ENCODE measurements at regions not wholly inside any gene's neighbourhood (a gene's known extent, or its start where the extent isn't known, plus 50 kb on each side); places are given as distances from the start of the nearest gene placed in this dataset.
"Not testable (repeated sequence)": the region's sequence is repeated elsewhere in the genome, so short reads cannot be mapped to it uniquely, and the experiment has no call there.

- Mint-ChIP-seq H3K4me1 (no peaks in the 10 kb centered on the region), H3K36me3 (no peaks in the 10 kb centered on the region), H3K9me3 (peaks cover 1 to 11% (median 4%) of the 10 kb centered on the region in 7 donors), H3K27ac (no peak overlapping the region), H3K4me3 (no peak overlapping the region), H3K27me3 (no peaks in the 10 kb centered on the region)
- ATAC-seq (ENCODE audit: low read depth in 2 of 2) (no peak), DNase-seq (no peak)
- H3K27ac ChIP-seq (ENCODE audit: insufficient read depth, low read length, poor library complexity, severe bottlenecking): no peak overlapping the region
- no peaks in the 10 kb centered on the region for H3K4me1 ChIP-seq (ENCODE audit: control insufficient read depth, insufficient read depth, low read length, poor library complexity, severe bottlenecking)
- no peaks in the 10 kb centered on the region for H3K27me3 ChIP-seq (ENCODE audit: control insufficient read depth, insufficient read depth, low read length)
- H3K4me3 ChIP-seq (ENCODE audit: low read depth, low read length): no peak overlapping the region
- no peaks in the 10 kb centered on the region for H3K36me3 ChIP-seq (ENCODE audit: control insufficient read depth, insufficient read depth, low read length)
- H3K9me3 ChIP-seq (ENCODE audit: control insufficient read depth in 2 of 2, low read length in 2 of 2): peaks cover 0 to 5% of the 10 kb centered on the region in 2 experiments
Observed at GRCh38 chr18:73355121-73355520, 487.3 kb upstream of the NETO1 start.

- Mint-ChIP-seq H3K9me3 (peaks cover 0 to 5% (median 2%) of the 10 kb centered on the region in 7 donors), H3K27me3 (no peaks in the 10 kb centered on the region), H3K4me3 (no peak overlapping the region), H3K27ac (no peak overlapping the region), H3K4me1 (no peaks in the 10 kb centered on the region), H3K36me3 (no peaks in the 10 kb centered on the region)
- no peaks in the 10 kb centered on the region for H3K36me3 ChIP-seq (ENCODE audit: control insufficient read depth, insufficient read depth, low read length)
- no peaks in the 10 kb centered on the region for H3K9me3 ChIP-seq (ENCODE audit: control insufficient read depth in 2 of 2, low read length in 2 of 2)
- no peaks in the 10 kb centered on the region for H3K27me3 ChIP-seq (ENCODE audit: control insufficient read depth, insufficient read depth, low read length)
- ATAC-seq (ENCODE audit: low read depth in 2 of 2): no peak
- DNase-seq: no peak
- H3K4me1 ChIP-seq (ENCODE audit: control insufficient read depth, insufficient read depth, low read length, poor library complexity, severe bottlenecking): no peaks in the 10 kb centered on the region
- H3K4me3 ChIP-seq (ENCODE audit: low read depth, low read length): no peak overlapping the region
- no peak overlapping the region for H3K27ac ChIP-seq (ENCODE audit: insufficient read depth, low read length, poor library complexity, severe bottlenecking)
Observed at GRCh38 chr18:73352546-73352945, 484.8 kb upstream of the NETO1 start.

- H3K27ac ChIP-seq (ENCODE audit: insufficient read depth, low read length, poor library complexity, severe bottlenecking): no peak overlapping the region
- H3K4me3 ChIP-seq (ENCODE audit: low read depth, low read length): no peak overlapping the region
- Mint-ChIP-seq H3K27ac (no peak overlapping the region), H3K4me1 (peaks cover 0 to 4% (median 0%) of the 10 kb centered on the region in 4 donors), H3K36me3 (no peaks in the 10 kb centered on the region), H3K4me3 (no peak overlapping the region), H3K27me3 (no peaks in the 10 kb centered on the region), H3K9me3 (peaks cover 1 to 11% (median 6%) of the 10 kb centered on the region in 7 donors)
- no peaks in the 10 kb centered on the region for H3K36me3 ChIP-seq (ENCODE audit: control insufficient read depth, insufficient read depth, low read length)
- H3K9me3 ChIP-seq (ENCODE audit: control insufficient read depth in 2 of 2, low read length in 2 of 2): peaks cover 0 to 4% of the 10 kb centered on the region in 2 experiments
- H3K27me3 ChIP-seq (ENCODE audit: control insufficient read depth, insufficient read depth, low read length): no peaks in the 10 kb centered on the region
- no peaks in the 10 kb centered on the region for H3K4me1 ChIP-seq (ENCODE audit: control insufficient read depth, insufficient read depth, low read length, poor library complexity, severe bottlenecking)
- no peak for ATAC-seq (ENCODE audit: low read depth in 2 of 2)
- no peak for DNase-seq
Observed at GRCh38 chr18:73340135-73340977, 472.6 kb upstream of the NETO1 start.

DNA sequence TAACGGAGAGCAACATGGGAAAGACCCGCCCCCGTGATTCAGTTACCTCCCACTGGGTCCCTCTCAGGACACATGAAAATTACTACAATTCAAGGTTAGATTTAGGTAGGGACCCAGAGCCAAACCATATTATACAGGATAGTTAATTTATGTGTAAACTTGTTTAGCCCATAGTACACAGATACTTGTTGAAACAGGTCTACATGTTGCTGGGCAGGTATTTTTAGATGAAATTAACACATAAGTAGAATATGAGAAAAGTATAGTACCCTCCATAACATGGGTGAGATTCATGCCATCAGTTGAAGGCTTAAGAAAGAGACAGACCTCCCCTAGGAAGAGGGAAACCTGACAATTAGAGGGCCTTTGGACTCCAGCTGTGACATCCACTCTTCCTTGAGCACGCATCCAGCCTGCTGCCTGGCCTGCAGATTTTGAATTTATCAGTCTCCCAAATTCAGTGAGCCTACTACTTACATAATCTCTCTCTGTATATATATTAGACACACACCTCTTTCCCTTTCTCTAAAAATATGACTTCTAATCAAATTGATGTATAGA, 463.5 kb upstream of the NETO1 start:
- Histone ChIP-seq H3K4me1 (ENCODE audit: control insufficient read depth, insufficient read depth, low read length, poor library complexity, severe bottlenecking) (no peaks in the 10 kb centered on the region), H3K36me3 (ENCODE audit: control insufficient read depth, insufficient read depth, low read length) (no peaks in the 10 kb centered on the region), H3K27me3 (ENCODE audit: control insufficient read depth, insufficient read depth, low read length) (no peaks in the 10 kb centered on the region), H3K9me3 (ENCODE audit: control insufficient read depth in 2 of 2, low read length in 2 of 2) (peaks cover 0 to 4% of the 10 kb centered on the region in 2 experiments), H3K4me3 (ENCODE audit: low read depth, low read length) (no peak overlapping the region), H3K27ac (ENCODE audit: insufficient read depth, low read length, poor library complexity, severe bottlenecking) (no peak overlapping the region)
- H3K9me3 Mint-ChIP-seq: peaks cover 0 to 6% (median 1%) of the 10 kb centered on the region in 7 donors
- H3K4me3 Mint-ChIP-seq: no peak overlapping the region
- no peak for ATAC-seq (ENCODE audit: low read depth in 2 of 2)
- H3K4me1 Mint-ChIP-seq: no peaks in the 10 kb centered on the region
- H3K36me3 Mint-ChIP-seq: no peaks in the 10 kb centered on the region
- no peak overlapping the region for H3K27ac Mint-ChIP-seq
- H3K27me3 Mint-ChIP-seq: no peaks in the 10 kb centered on the region
- DNase-seq: no peak

- not testable (repeated sequence) for H3K9me3 Mint-ChIP-seq, H3K36me3 Mint-ChIP-seq
Observed at GRCh38 chr18:73330106-73330505, 462.3 kb upstream of the NETO1 start.

DNA sequence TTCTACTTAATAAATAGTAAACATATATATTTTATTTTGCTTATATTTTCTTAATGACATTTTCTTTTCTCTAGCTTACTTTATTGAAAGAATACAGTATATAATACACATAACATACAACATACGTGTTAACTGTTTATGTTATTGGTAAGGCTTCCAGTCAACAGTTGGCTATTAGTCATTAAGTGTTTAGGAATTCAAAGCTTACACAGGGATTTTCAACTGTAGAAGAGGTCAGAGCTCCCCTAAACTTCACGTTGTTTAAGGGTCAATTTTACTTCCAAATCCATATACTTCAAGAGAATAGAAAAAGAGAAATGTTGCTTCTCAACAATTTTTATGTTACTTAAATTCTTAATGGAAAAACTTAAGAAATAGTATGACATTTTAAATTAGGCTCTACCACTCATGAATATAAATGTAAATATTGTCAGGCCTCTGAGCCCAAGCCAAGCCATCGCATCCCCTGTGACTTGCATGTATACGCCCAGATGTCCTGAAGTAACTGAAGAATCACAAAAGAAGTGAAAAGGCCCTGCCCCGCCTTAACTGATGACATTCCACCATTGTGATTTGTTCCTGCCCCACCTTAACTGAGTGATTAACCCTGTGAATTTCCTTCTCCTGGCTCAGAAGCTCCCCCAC, 456.5 kb upstream of the NETO1 start:
- not testable (repeated sequence) for H3K27me3 Mint-ChIP-seq, H3K4me1 Mint-ChIP-seq, H3K27ac Mint-ChIP-seq

More at GRCh38 chr18:73330106-73330505, 462.3 kb upstream of the NETO1 start:
- H3K27ac ChIP-seq (ENCODE audit: insufficient read depth, low read length, poor library complexity, severe bottlenecking); H3K27me3 ChIP-seq (ENCODE audit: control insufficient read depth, insufficient read depth, low read length); H3K4me1 Mint-ChIP-seq; H3K4me3 Mint-ChIP-seq; H3K4me1 ChIP-seq (ENCODE audit: control insufficient read depth, insufficient read depth, low read length, poor library complexity, severe bottlenecking); H3K27me3 Mint-ChIP-seq; H3K36me3 ChIP-seq (ENCODE audit: control insufficient read depth, insufficient read depth, low read length); H3K9me3 ChIP-seq (ENCODE audit: control insufficient read depth in 2 of 2, low read length in 2 of 2); ATAC-seq (ENCODE audit: low read depth in 2 of 2); DNase-seq; H3K27ac Mint-ChIP-seq; H3K4me3 ChIP-seq (ENCODE audit: low read depth, low read length): not testable (repeated sequence)

GRCh38 chr18:73318739-73319479, 451.1 kb upstream of the NETO1 start:
- no peak for DNase-seq
- Mint-ChIP-seq H3K4me3 (no peak overlapping the region), H3K36me3 (no peaks in the 10 kb centered on the region), H3K27me3 (no peaks in the 10 kb centered on the region), H3K4me1 (no peaks in the 10 kb centered on the region), H3K27ac (no peak overlapping the region), H3K9me3 (peaks cover 0 to 10% (median 5%) of the 10 kb centered on the region in 7 donors)
- Histone ChIP-seq H3K36me3 (ENCODE audit: control insufficient read depth, insufficient read depth, low read length) (no peaks in the 10 kb centered on the region), H3K9me3 (ENCODE audit: control insufficient read depth in 2 of 2, low read length in 2 of 2) (no peaks in the 10 kb centered on the region), H3K27ac (ENCODE audit: insufficient read depth, low read length, poor library complexity, severe bottlenecking) (no peak overlapping the region), H3K27me3 (ENCODE audit: control insufficient read depth, insufficient read depth, low read length) (no peaks in the 10 kb centered on the region), H3K4me1 (ENCODE audit: control insufficient read depth, insufficient read depth, low read length, poor library complexity, severe bottlenecking) (no peaks in the 10 kb centered on the region), H3K4me3 (ENCODE audit: low read depth, low read length) (no peak overlapping the region)
- no peak for ATAC-seq (ENCODE audit: low read depth in 2 of 2)

More for the DNA sequence above, 456.5 kb upstream of the NETO1 start:
- not testable (repeated sequence) for H3K4me3 ChIP-seq (ENCODE audit: low read depth, low read length); H3K36me3 Mint-ChIP-seq; ATAC-seq (ENCODE audit: low read depth in 2 of 2); H3K4me1 ChIP-seq (ENCODE audit: control insufficient read depth, insufficient read depth, low read length, poor library complexity, severe bottlenecking); DNase-seq; H3K4me3 Mint-ChIP-seq; H3K27me3 ChIP-seq (ENCODE audit: control insufficient read depth, insufficient read depth, low read length); H3K9me3 Mint-ChIP-seq; H3K27ac ChIP-seq (ENCODE audit: insufficient read depth, low read length, poor library complexity, severe bottlenecking); H3K9me3 ChIP-seq (ENCODE audit: control insufficient read depth in 2 of 2, low read length in 2 of 2); H3K36me3 ChIP-seq (ENCODE audit: control insufficient read depth, insufficient read depth, low read length)
